Stimulated activated CD4-positive, alpha-beta T cell treated with anti-CD3 and anti-CD28 coated beads, Interleukin-2, amount 100 ng/mL, for 48 hours (primary cell): ENCODE measurements at regions not wholly inside any gene's neighbourhood (a gene's known extent, or its start where the extent isn't known, plus 50 kb on each side); places are given as distances from the start of the nearest gene placed in this dataset.

ENCODE experiments used
- DNase-seq, 2 donors: peaks; one replicate each; pipeline ENCODE4 v3.0.0-alpha.2; 2020

DNA sequence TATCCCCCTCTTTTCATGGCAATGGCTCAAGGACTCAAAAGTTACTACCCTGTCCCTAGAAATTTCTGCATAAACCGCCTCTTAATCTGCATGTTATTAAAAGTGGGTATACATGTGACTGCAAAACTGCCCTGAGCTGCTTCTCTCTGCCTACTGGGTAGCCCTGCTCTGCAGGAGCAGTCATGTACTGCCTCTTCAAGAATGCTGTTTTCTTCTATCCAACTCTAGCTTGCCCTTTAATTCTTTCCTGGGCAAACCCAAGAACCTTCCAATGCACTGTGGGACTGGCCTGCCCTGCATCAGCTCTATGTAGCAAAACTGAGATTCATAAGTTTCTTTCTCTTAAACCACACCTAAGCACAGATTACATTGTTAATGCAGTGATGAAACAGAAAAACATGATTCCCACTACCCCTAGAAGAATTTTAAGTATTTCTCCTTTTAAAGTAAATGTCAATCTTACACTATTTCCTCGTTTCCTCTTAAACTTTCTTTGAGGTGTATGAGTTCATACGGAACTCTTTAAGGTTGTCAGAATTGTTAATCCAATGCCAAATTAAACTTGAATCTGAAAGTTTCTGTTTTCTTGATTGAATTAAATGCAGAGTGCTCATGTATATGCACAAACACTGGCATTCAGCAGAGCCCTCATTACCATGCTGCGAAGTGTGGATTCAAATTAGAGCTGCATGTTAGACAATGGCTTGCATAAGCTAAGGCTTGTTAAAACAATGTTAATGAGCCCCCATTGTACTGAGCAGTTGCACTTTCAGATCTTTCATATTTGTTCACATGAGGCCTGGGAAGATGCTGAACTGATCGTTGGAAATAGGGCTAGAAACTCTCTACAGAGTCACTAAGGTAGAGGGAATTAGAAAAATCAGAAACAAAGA is 669.9 kb upstream of the PCDH20 start:
- no peak for DNase-seq

DNA sequence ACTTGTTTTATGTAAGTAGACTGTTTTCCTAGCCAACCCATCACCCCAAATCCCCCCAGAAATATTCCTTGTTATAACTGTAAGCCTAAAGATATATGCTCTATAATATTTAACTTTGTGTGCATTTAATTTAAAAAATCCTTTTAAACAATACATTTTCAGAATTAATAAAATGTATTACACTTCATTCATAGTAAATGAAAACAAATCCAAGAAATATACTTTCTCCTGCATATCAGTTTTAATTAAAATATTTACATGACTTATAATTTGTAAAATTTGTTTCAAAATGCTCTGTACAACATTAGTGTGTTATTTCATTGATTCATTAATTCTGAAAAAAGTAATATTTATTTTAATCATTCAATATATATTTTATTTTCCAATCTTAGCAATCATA is 669.1 kb upstream of the PCDH20 start:
- DNase-seq: no peak

GRCh38 chr13:62067821-62068220 is 652.2 kb upstream of the PCDH20 start:
- DNase-seq: no peak

GRCh38 chr13:62065016-62065415 is 649.4 kb upstream of the PCDH20 start:
- DNase-seq: no peak

DNA sequence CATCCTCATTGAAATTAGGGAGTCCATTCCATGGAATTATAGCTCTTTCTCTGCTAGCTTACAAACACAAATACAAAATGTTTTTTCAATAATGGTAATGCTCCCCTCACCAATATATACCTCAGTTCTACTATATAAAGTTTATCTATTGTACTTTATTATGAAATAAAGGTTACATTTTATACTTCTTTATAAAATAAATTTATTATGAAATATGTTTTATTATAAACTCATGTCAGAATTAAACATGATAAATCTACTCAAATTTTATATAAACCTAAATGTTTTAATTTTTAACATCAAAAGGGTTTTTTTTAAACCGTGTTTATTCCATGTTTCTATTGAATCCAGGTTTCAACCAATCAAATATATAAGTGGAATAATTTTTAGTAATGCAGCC is 646.1 kb upstream of the PCDH20 start:
- DNase-seq: no peak

DNA sequence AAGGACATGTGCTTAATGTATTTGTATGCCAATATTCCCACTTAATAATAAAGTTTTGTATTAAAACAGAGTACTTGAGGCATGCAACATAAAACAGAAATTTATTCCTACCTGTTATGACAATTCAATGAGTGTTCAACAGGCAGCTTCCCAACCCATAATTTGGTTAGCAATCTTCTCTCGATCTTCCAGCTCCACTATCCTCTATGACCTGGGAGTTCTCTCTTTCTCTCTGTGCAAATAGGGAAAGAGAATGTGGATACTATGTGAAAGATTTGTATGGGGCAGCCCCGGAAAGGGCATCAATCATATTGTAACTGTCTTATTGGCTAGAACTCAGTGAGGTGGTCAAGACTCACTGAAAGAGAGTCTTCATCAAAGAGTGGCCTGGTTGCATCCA is 644.9 kb upstream of the PCDH20 start:
- DNase-seq: no peak

DNA sequence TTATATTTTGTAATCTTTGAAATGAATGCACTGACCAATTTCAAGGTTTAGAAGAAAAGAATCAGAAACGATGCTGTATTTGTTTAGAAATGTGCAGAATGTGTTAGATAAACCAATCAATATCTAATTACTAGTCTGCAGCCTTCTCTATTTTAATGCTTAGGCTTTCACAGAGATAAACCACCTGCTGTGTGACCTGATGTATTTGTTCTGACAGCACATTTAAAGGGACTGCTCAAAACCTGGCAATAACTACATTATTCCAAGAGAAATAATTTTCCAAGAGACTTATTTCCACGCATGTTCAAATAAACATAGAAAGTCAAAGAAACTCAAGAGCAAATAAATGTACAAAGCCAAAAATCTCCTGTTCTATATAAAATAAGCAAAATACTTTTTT is 641.6 kb upstream of the PCDH20 start:
- no peak for DNase-seq

DNA sequence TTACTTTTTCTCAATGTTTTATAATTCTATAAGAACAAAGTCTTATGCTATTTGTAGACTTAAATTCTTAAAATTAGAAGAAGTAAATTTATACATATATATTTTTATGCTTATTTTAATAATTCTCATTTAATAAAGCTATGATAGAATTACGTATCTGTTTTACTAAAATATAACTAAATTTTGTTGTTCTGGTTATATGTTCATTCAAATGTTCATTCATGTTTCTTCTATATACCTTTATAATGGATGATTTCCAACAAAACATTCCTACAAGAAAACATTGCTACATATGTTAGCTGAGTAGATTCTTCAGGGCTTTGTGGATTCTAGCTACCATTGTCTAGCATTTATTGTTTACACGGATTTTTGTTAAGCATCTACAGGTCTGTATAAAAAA is 634.3 kb upstream of the PCDH20 start:
- DNase-seq: no peak

- no peak for DNase-seq
Observed at GRCh38 chr13:62046512-62046911, 630.9 kb upstream of the PCDH20 start.

- DNase-seq: no peak
Observed at GRCh38 chr13:62043600-62043999, 628.0 kb upstream of the PCDH20 start.

- no peak for DNase-seq
Observed at GRCh38 chr13:62040806-62041205, 625.2 kb upstream of the PCDH20 start.

DNA sequence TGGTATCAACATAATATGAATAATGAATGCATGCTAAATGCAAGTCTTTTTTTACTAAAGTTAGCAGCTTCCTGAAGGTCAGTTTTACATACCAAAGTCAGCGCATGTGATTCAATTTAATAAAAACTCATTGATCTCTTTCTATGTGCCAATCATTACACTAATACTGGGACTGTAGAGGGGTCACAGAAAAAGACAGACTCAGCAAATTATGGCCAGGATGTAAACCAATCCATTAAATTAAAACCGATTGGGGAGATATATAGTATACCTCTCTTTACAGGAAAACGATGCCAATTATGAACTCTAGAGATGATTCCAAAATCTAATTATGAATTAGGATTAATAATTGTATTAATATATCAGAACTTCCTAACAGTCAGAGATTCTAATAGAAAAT is 624.4 kb upstream of the PCDH20 start:
- DNase-seq: no peak

GRCh38 chr13:62038214-62038613 is 622.6 kb upstream of the PCDH20 start:
- DNase-seq: no peak

DNA sequence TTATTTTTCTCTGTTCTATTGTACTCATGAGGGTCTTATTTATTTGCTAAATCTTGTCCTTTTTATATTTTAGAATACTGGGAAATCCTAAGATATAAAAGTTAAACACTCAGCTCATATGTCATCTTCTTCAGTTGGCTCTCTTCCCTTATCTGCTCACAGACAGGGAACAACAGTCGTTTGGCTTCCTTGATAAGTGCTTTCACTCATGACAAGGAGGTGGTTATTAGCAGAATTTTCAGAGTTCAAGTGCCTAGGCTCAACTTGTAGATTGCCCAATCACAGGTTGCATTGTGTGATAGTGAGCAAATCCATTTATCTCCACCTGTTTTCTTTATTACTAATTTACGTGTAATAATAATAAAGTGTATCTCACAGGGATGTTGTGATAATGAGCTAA is 620.3 kb upstream of the PCDH20 start:
- DNase-seq: no peak

- no peak for DNase-seq
Observed at GRCh38 chr13:62033934-62034333, 618.3 kb upstream of the PCDH20 start.

- no peak for DNase-seq
Observed at GRCh38 chr13:62022369-62022768, 606.7 kb upstream of the PCDH20 start.

DNA sequence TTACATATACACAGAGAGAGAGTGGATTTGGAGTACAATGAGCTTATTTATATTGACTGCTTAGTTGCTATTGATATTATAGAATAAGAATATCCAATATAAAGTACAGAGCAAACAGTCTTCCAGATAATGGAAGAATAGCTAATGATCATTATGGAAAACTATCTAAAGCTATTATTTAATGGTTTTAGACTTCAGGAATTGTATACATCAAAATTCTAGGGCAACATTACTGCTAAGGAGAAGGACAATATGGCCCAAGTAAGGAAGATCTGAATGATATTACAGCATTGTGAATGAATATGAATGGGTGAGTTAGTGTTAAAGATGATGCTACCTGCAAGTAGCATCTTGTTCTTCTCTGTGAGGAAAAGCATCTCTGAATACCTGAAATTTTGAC is 604.2 kb upstream of the PCDH20 start:
- DNase-seq: no peak

GRCh38 chr13:62014299-62014698 is 598.6 kb upstream of the PCDH20 start:
- no peak for DNase-seq

- DNase-seq: no peak
Observed at GRCh38 chr13:62003452-62003851, 587.8 kb upstream of the PCDH20 start.

DNA sequence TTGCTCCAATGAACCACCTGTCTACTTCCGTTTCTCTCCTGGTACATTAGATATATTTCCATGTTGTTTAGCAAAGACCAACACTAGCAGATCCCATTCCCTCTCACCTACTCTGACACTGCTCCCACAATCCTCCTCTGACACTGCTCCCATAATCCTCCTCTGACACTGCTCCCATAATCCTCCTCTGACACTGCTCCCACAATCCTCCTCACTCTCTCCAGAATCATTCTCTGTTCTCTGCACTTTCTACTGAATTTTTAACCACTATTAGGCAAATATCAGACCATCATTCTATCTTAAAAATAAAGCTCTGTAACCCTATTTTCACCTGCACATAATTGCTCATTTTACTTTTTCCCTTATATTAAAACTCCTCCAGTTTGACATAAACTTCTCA is 578.5 kb upstream of the PCDH20 start:
- DNase-seq: no peak

DNA sequence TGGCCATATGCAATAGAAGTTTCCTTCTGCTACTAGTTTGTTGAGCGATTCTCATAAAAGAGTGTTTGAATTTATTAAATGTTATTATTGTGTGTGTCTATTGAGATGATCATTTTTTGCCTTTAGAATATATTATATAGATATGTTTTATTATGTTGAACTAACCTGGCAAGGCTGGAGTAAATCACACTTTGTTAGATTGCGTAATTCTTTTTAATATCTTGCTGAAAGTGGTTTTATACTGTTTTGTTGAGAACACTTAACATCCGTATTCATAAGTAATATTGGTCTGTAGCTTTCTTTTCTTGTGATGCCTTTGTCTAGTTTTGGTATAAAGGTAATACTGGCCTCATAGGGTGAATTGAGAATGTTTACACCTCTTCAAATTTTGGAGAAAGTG is 574.3 kb upstream of the PCDH20 start:
- no peak for DNase-seq

- no peak for DNase-seq
Observed at GRCh38 chr13:61988810-61989209, 573.2 kb upstream of the PCDH20 start.

- no peak for DNase-seq
Observed at GRCh38 chr13:61975001-61975400, 559.4 kb upstream of the PCDH20 start.

- no peak for DNase-seq
Observed at GRCh38 chr13:61965756-61966155, 550.1 kb upstream of the PCDH20 start.

DNA sequence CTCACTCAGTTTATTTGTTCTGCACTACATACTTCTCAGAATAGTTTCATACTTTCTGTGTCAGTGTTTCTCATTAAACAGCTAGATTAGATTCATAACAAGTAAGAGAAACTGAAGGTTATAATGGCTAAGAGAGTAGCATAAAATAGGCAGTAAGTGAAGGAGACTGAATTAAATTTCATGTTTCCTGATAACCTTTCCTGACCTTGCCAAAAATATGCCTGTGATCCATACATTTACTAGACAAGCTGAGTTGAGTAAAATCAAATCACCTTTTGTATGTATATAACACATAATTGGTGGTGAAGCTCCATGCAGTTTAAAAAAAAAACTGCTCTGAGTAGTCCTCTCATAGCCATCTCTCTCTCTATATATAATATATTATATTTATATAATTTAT is 545.3 kb upstream of the PCDH20 start:
- no peak for DNase-seq
